ENCODE measurements at regions not wholly inside any gene's neighbourhood (a gene's known extent, or its start where the extent isn't known, plus 50 kb on each side); places are given as distances from the start of the nearest gene placed in this dataset.
A peak's percentile ranks its signal among the peaks of the same experiment; 100 is the strongest.
"Not testable (repeated sequence)": the region's sequence is repeated elsewhere in the genome, so short reads cannot be mapped to it uniquely, and the experiment has no call there.

GRCh38 chr18:30622104-30622503, 420.4 kb downstream of the DSC3 start:
- DNase-seq = no peak

GRCh38 chr18:30618567-30618966, 424.0 kb downstream of the DSC3 start:
- no peak for DNase-seq

DNA sequence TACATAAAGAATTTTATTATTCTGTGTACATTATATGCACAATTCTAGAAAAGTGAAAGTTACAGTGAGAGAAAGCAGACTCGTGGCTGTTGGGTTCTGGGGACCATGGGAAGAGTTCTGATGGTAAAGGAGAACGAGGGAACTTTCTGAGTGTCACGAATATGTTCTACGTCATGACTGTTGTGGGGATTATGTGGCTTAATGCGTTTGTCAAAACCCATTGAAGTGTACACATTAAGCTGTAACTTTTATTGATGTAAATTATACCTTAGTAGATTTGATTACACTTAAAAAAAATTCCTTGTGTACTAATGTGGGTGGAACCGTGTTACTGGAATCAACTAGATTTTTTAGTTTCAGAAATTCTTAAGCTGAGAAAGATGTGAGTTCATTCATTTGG, 426.1 kb downstream of the DSC3 start:
- no peak for DNase-seq

DNA sequence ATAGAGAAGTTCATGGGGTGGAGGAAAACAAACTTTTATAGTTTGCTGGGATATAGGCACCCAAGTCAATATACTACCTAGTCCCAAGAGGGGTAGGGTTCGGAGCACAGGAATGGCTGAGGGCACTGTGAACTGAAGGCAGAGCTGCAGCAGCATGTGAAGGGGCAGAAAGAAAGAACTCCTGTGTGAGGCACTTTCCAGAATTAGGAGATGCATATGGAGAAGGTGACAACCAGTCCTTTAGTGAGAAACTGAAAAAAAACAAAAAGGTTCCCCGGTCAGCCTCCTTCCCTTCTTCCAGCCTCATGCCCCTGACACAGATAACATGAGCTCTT, 429.1 kb downstream of the DSC3 start:
- no peak for DNase-seq

GRCh38 chr18:30601541-30601940, 441.0 kb downstream of the DSC3 start:
- DNase-seq = no peak

- no peak for DNase-seq
Observed at GRCh38 chr18:30597202-30597601, 445.3 kb downstream of the DSC3 start.

DNA sequence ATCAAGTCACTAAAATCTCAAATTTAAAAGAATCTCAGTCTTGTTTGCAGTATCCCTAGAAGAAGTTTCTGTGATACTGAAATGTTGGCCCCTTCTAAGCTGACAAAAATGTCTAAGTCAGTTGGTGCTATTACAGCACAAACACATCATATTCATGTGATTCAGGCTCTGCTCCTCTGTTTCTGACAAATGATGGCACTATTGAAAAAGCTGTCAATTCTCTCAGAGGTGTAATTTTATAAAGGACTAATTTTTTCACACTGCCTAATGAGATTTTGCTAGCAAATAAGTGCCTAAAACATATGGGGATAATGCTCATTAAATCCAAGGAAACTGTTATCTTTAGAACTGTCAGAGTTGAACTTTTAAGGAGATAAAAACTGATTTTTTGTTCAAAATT, 445.9 kb downstream of the DSC3 start:
- no peak for DNase-seq

DNA sequence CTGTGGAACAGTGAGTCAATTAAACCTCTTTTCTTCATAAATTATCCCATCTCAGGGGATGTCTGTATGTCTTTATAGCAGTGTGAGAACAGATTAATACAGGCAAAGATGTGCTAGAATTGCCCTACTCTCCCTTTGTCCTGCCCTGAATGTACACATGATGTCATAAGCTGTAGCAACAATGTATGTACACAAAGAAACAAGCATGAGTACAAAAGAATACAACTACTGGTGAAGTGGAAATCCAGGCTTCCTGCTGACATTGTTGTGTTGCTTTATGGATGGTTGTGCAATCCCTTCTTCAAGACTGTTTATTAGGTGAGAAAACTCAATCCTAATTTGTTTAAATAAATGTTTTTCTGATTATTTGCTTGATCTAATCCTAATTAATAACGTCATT, 446.6 kb downstream of the DSC3 start:
- peak; percentile 55 for DNase-seq

DNA sequence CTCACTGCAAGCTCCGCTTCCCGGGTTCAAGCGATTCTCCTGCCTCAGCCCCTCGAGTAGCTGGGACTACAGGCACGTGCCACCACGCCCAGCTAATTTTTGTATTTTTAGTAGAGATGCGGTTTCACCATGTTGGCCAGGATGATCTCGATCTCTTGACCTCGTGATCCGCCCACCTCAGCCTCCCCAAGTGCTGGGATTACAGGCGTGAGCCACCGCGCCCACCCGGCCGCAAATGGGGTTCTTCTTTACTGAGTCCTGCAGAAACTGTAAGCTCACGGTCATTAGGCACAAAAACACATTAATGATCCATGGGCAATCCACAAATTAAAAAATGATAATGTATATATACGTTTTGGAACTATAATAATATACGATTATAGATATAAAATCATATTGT, 447.6 kb downstream of the DSC3 start:
- not testable (repeated sequence) for DNase-seq

DNA sequence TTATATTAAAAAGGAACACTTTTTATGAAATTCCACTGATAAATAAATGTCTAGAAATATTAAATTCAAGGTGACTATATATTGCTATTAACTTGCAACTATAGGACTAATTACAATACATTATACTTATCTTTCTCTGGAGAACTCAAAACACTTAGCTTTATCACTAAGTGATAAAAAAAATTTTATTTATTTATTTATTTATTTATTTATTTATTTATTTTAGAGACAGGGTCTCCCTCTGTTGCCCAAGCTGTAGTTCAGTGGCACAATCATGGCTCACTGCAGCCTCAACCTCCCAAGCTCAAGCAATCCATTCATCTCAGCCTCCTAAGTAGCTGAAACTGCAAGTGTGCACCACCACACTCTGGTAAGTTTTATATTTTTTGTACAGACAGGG, 451.1 kb downstream of the DSC3 start:
- DNase-seq = no peak

- no peak for DNase-seq
Observed at GRCh38 chr18:30588673-30589164, 453.8 kb downstream of the DSC3 start.

DNA sequence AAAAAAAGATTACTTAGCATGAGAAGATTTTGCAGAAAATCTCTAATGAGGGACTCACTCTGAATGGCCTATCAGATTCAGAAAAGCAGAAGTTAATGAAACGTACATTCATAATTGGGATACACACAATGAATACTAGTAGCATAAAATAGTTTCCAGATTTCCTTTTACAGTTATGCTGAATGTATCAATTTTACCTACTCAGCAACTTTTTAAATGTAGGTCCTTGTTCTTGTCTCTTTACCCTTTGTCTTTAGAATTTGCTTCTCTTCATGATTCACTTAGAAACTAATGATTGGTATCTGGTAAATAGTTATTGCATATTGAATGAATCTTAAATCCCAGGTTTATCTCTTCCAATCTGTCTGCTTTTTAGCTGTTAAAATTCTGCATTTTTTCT, 458.8 kb downstream of the DSC3 start:
- DNase-seq = no peak

GRCh38 chr18:30582078-30582477, 460.5 kb downstream of the DSC3 start:
- no peak for DNase-seq

GRCh38 chr18:30578707-30579106, 463.8 kb downstream of the DSC3 start:
- DNase-seq = no peak

DNA sequence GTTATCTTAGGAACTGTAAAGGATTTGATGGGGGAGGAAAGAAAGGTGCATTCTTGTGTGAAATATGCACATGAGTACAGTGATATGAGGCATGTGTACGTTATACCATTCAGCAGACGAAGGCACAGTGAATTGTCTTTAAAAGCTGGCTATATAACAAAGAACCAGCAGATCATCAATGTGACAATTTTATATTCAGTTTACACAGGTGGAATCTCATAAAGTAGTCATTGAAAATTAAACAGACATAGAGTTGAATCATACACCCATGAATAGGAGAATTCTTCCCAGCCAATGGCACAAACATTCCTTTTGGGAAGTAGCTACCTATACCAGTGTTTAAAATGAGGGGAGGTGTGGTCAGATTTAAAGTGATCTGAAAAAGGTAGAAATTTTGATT, 470.3 kb downstream of the DSC3 start:
- DNase-seq = no peak

- no peak for DNase-seq
Observed at GRCh38 chr18:30568333-30568732, 474.2 kb downstream of the DSC3 start.

DNA sequence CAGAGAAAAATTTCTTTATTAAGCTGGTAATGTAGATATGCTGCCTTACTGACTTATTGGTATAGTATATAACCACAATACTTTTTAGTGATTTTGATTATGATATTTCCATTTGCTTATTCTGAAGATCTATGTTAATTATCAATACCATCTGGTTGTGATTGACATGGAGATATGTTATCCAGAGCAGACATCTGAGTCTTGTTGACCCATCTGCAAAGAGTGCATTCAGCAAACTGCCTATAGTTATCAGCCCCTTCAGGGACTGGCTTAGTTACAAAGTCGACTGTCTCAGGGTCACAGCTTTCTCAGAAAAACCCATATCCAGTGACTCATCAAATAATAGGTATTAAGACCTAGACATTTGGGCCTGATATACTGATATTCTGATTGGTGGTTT, 475.7 kb downstream of the DSC3 start:
- no peak for DNase-seq

GRCh38 chr18:30562231-30562630, 480.3 kb downstream of the DSC3 start:
- no peak for DNase-seq

DNA sequence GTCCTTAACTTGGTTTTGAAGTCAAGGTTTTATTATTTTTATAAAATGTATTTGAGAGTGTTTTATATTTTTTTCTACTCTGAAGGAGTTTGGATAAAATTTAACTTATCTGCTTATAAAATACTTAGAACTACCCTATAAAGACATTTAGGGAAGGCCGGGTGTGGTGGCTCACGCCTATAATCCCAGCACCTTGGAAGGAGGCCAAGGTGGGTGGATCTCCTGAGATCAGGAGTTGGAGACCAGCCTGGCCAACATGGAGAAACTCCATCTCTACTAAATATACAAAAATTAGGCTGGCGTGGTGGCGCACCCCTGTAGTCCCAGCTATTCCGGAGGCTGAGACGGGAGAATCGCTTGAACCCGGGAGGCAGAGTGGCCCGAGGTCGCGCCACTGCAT, 486.4 kb downstream of the DSC3 start:
- DNase-seq = no peak

- DNase-seq = no peak
Observed at GRCh38 chr18:30545393-30545792, 497.1 kb downstream of the DSC3 start.

DNA sequence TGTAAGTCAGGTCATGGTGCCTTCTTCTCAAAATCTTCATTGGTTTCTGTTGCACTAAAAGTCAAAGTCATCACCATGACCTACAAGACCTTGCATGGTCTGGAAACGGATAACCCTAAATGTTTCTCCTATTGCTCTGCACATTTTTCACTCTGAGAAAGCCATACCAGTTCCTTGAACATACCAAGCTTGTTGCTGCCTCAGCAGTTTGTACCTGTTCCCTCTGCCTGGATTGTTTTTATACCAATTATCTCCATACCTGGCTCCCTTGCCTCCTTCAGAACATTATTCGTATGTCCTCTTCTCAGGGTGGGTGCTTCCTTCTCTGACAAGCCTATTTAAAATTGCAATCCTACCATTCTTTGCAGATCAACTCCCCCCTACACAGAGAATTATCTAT, 498.4 kb downstream of the DSC3 start:
- DNase-seq = no peak

GRCh38 chr18:30533716-30534115, 508.8 kb downstream of the DSC3 start:
- DNase-seq = no peak

GRCh38 chr18:30527917-30528316, 514.6 kb downstream of the DSC3 start:
- no peak for DNase-seq

DNA sequence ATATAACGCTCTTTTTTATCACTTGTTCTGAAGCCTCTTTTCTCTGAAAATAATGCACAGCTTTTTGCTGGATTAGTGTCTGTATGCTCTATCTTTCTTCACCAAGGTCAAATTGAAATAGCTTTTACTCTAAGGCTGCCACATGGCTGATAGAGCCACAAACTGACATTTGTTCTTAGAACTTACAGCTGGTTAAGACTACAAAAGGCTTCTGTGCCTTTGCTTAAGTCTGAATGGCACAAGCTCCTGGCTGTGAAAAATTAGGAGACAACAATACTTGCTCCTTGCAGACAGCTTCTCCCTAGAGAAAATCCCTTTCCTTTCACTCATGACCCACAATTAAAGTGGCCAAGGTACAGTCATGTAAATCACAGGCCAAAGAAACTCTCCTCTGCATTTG, 515.3 kb downstream of the DSC3 start:
- DNase-seq = no peak

- no peak for DNase-seq
Observed at GRCh38 chr18:30522288-30522929, 520.1 kb downstream of the DSC3 start.

- no peak for DNase-seq
Observed at GRCh38 chr18:30514059-30514458, 528.5 kb downstream of the DSC3 start.

All from DMS153 (cell line).